ENCODE measurements at regions not wholly inside any gene's neighbourhood (a gene's known extent, or its start where the extent isn't known, plus 50 kb on each side); places are given as distances from the start of the nearest gene placed in this dataset.

GRCh38 chr12:131500564-131500963 is 210.3 kb upstream of the SFSWAP start:
- no peak overlapping the region for H3K4me3 ChIP-seq (replicated peaks; ENCODE audit: insufficient read depth, low read length)
- no peak for DNase-seq (ENCODE audit: low read depth in 1 of 2, low spot score in 1 of 2)
- no peak overlapping the region for H3K27ac ChIP-seq (replicated peaks)
- TF ChIP-seq REST (IDR thresholded peaks at IDR 0.05; ENCODE audit: insufficient replicate concordance, low read depth), result no peak
- no peak for TF ChIP-seq CTCF (IDR thresholded peaks at IDR 0.05; ENCODE audit: insufficient read depth, low read length)
- TF ChIP-seq POLR2AphosphoS5 (IDR thresholded peaks at IDR 0.05; ENCODE audit: low read depth), result no peak
- no peak for TF ChIP-seq GABPA (IDR thresholded peaks at IDR 0.05; ENCODE audit: low read depth)
- TF ChIP-seq SPI1 (IDR thresholded peaks at IDR 0.05; ENCODE audit: borderline replicate concordance, low read depth), result no peak
- no peaks in the 10 kb centered on the region for H3K27me3 ChIP-seq (ENCODE audit: insufficient read depth, poor library complexity, severe bottlenecking)

GRCh38 chr12:131505561-131505960 is 205.3 kb upstream of the SFSWAP start:
- TF ChIP-seq GABPA (IDR thresholded peaks at IDR 0.05; ENCODE audit: low read depth), result no peak
- TF ChIP-seq REST (IDR thresholded peaks at IDR 0.05; ENCODE audit: insufficient replicate concordance, low read depth), result no peak
- TF ChIP-seq SPI1 (IDR thresholded peaks at IDR 0.05; ENCODE audit: borderline replicate concordance, low read depth), result no peak
- H3K27me3 ChIP-seq (ENCODE audit: insufficient read depth, poor library complexity, severe bottlenecking), result no peaks in the 10 kb centered on the region
- no peak overlapping the region for H3K27ac ChIP-seq (replicated peaks)
- no peak overlapping the region for H3K4me3 ChIP-seq (replicated peaks; ENCODE audit: insufficient read depth, low read length)
- no peak for DNase-seq (ENCODE audit: low read depth in 1 of 2, low spot score in 1 of 2)

DNA sequence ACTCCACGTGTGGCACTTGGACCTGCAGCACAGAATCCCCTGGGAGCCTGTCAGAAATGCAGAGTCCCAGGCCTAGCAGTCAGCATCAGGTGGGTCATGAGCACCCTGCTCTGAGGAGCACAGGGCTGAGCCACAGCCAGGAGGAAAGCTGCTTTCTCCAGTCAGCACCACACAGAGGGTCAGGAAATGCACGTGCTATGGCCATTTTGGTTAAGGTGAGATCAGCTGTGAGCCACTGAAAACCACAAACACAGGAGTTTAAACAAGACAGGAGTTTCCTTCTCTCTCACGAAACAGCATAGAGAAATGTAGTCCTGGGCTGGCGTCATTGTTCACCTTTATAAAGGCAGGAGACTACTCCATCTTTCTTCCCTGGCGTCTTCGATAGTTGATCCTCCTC is 204.5 kb upstream of the SFSWAP start:
- Histone ChIP-seq H3K4me3 (replicated peaks; ENCODE audit: insufficient read depth, low read length) (no peak overlapping the region), H3K27ac (replicated peaks) (no peak overlapping the region), H3K27me3 (ENCODE audit: insufficient read depth, poor library complexity, severe bottlenecking) (no peaks in the 10 kb centered on the region)
- DNase-seq (ENCODE audit: low read depth in 1 of 2, low spot score in 1 of 2), result no peak
- TF ChIP-seq GABPA (IDR thresholded peaks at IDR 0.05; ENCODE audit: low read depth) (no peak), REST (IDR thresholded peaks at IDR 0.05; ENCODE audit: insufficient replicate concordance, low read depth) (no peak), SPI1 (IDR thresholded peaks at IDR 0.05; ENCODE audit: borderline replicate concordance, low read depth) (no peak), POLR2AphosphoS5 (IDR thresholded peaks at IDR 0.05; ENCODE audit: low read depth) (no peak), CTCF (IDR thresholded peaks at IDR 0.05; ENCODE audit: insufficient read depth, low read length) (no peak)

DNA sequence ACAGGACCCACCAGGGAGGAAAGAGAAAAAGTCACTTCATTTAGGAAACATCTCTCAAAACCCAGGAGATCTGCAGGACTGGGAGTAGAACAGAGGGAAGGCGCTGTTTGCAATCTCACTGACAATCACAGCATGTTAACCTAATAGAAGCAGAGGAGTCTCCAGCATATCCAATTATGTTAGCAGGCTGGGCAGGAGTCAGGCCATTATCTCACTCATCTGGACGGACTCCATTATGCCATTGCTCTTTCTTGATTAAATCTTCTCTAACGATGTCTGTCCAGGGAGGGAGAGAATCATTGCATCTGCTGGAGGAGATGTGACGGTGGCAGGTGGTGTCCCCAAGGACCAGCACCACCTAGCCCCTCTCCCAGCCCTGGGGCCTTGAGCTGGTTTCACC is 203.8 kb upstream of the SFSWAP start:
- Histone ChIP-seq H3K4me3 (replicated peaks; ENCODE audit: insufficient read depth, low read length) (no peak overlapping the region), H3K27me3 (ENCODE audit: insufficient read depth, poor library complexity, severe bottlenecking) (no peaks in the 10 kb centered on the region), H3K27ac (replicated peaks) (no peak overlapping the region)
- no peak for DNase-seq (ENCODE audit: low read depth in 1 of 2, low spot score in 1 of 2)
- TF ChIP-seq SPI1 (IDR thresholded peaks at IDR 0.05; ENCODE audit: borderline replicate concordance, low read depth), result no peak
- no peak for TF ChIP-seq GABPA (IDR thresholded peaks at IDR 0.05; ENCODE audit: low read depth)
- no peak for TF ChIP-seq REST (IDR thresholded peaks at IDR 0.05; ENCODE audit: insufficient replicate concordance, low read depth)
- TF ChIP-seq POLR2AphosphoS5 (IDR thresholded peaks at IDR 0.05; ENCODE audit: low read depth), result no peak
- TF ChIP-seq CTCF (IDR thresholded peaks at IDR 0.05; ENCODE audit: insufficient read depth, low read length), result no peak
